K562 (cell line): ENCODE measurements at regions not wholly inside any gene's neighbourhood (a gene's known extent, or its start where the extent isn't known, plus 50 kb on each side); places are given as distances from the start of the nearest gene placed in this dataset.

Experiments
- ATAC-seq: fragments of 200-7000 bp; cut with Tn5 transposase; 3 replicates; pipeline ENCODE4 v1.9.1; 2020; ENCODE audit warnings: moderate library complexity
- BruUV-seq: library from RNA; stranded (reverse); fragments of 400-500 nt; replicated peaks from 2 replicates; lab custom pipeline; 2021; lab: Mats Ljungman, UMichigan
- CTCF ChIA-PET: fragments of 300-600 bp; formaldehyde crosslinking; extraction: SDS; loops from one replicate; lab custom pipeline; 2021; ENCODE audit warnings: low intra/inter-chr PET ratio; lab: Yijun Ruan, JAX
- POLR2A ChIA-PET: fragments of 300-600, 350-650 bp; sonication (Branson Sonifier 250); formaldehyde crosslinking; extraction: SDS; loops from one replicate; lab custom pipeline; 2021; ENCODE audit warnings: antibody characterized with exemption, inconsistent platforms; lab: Yijun Ruan, JAX
- DNase-seq, 4 experiments: peaks; one replicate each; pipeline versions ENCODE4 v3.0.0 to v3.0.0-alpha.2; 2011 to 2018; ENCODE audit warnings: low spot score in 3 of 4, mixed read lengths in 3 of 4; ENCODE audit errors: extremely low read depth in 1 of 4
- FAIRE-seq: peaks from 2 replicates; lab custom pipeline; 2011; peaks lifted over from hg19 to GRCh38; lab: Jason Lieb, UNC
- H2AFZ ChIP-seq: 2 replicates; pipeline ENCODE4 v1.6.0; 2011; ENCODE audit warnings: low read depth, low read length, control low read depth, inconsistent platforms
- H3K27ac ChIP-seq: fragments of 200-600 bp; 3 replicates; pipeline ENCODE4 v1.8.0; 2011; ENCODE audit warnings: low read depth, mild to moderate bottlenecking, control low read depth, inconsistent platforms, low read length, moderate library complexity, mixed read lengths; ENCODE audit errors: extremely low read depth
- H3K27me3 ChIP-seq, 2 experiments: fragments of 300-600 bp in 1 of 2; 2 replicates in 1 of 2; 3 replicates in 1 of 2; pipeline versions ENCODE4 v1.6.0 to v1.8.0; 2011; ENCODE audit warnings: inconsistent platforms in 2 of 2, low read length in 2 of 2, mild to moderate bottlenecking in 1 of 2, mixed read lengths in 1 of 2, moderate library complexity in 1 of 2; ENCODE audit not compliant: control insufficient read depth in 2 of 2, insufficient read depth in 2 of 2
- H3K36me3 ChIP-seq: fragments of 300-600 bp; 3 replicates; pipeline ENCODE4 v1.8.0; 2011; ENCODE audit warnings: mild to moderate bottlenecking, low read length, inconsistent platforms; ENCODE audit not compliant: control insufficient read depth, insufficient read depth
- H3K4me1 ChIP-seq, 2 experiments: fragments of 200-600 bp in 1 of 2; replicated peaks in 1 of 2; 2 replicates in 1 of 2; 3 replicates in 1 of 2; pipeline versions ENCODE4 v1.5.1 to v1.8.0; 2011; ENCODE audit warnings: inconsistent platforms in 2 of 2, low read length in 2 of 2, mild to moderate bottlenecking in 1 of 2, mixed read lengths in 1 of 2, moderate library complexity in 1 of 2; ENCODE audit not compliant: control insufficient read depth in 2 of 2, insufficient read depth in 2 of 2
- H3K4me2 ChIP-seq: 2 replicates; pipeline ENCODE4 v1.6.1; 2011; ENCODE audit warnings: low read length, control low read depth, inconsistent platforms, mixed read lengths; ENCODE audit not compliant: insufficient read depth
- H3K4me3 ChIP-seq: fragments of 200-600 bp; sonication (generic), shearing (Covaris generic); 2 replicates; pipeline ENCODE4 v1.5.1; 2016; ENCODE audit warnings: control low read depth, inconsistent platforms
- H3K79me2 ChIP-seq: fragments of 200-600 bp; 3 replicates; pipeline ENCODE4 v1.8.0; 2011; ENCODE audit warnings: low read length, inconsistent platforms; ENCODE audit not compliant: control insufficient read depth, insufficient read depth
- H3K9ac ChIP-seq, 2 experiments: 2 replicates each; pipeline versions ENCODE4 v1.6.0 to v1.6.1; 2011; ENCODE audit warnings: low read depth in 2 of 2, low read length in 2 of 2, control low read depth in 1 of 2, inconsistent platforms in 1 of 2, mild to moderate bottlenecking in 1 of 2, mixed read lengths in 1 of 2; ENCODE audit not compliant: insufficient read depth in 1 of 2
- H3K9me1 ChIP-seq: one replicate; pipeline ENCODE4 v1.6.0; 2011; ENCODE audit warnings: inconsistent platforms, mild to moderate bottlenecking, low read length, moderate library complexity; ENCODE audit not compliant: control insufficient read depth, insufficient read depth
- H3K9me3 ChIP-seq: replicated peaks from 2 replicates; pipeline ENCODE4 v1.5.1; 2011; ENCODE audit warnings: low read depth, low read length, inconsistent platforms; ENCODE audit not compliant: control insufficient read depth, insufficient read depth
- H4K20me1 ChIP-seq: replicated peaks from 2 replicates; pipeline ENCODE4 v1.6.1; 2011; ENCODE audit warnings: low read length, inconsistent platforms, mixed read lengths; ENCODE audit not compliant: control insufficient read depth, insufficient read depth
- BHLHE40 ChIP-seq: IDR thresholded peaks from 2 replicates; pipeline ENCODE4 v1.6.1; 2011; ENCODE audit warnings: low read length, improper control_type of control experiment
- MEIS2 ChIP-seq: fragments of 450-650 bp; IDR thresholded peaks from 2 replicates; pipeline ENCODE4 v1.6.1; 2014; ENCODE audit warnings: mild to moderate bottlenecking; ENCODE audit not compliant: partially characterized antibody
- RAD21 ChIP-seq, 2 experiments: fragments of 250-450 bp in 1 of 2; fragments of 450-650 bp in 1 of 2; sonication (Bioruptor Pico) in 1 of 2; formaldehyde crosslinking in 1 of 2; IDR thresholded peaks in 1 of 2; conservative IDR thresholded peaks in 1 of 2; 2 replicates each; pipeline versions ENCODE4 v1.4.0 to v1.8.0; 2020 to 2022; ENCODE audit warnings: mild to moderate bottlenecking in 2 of 2, moderate library complexity in 1 of 2
- SLC30A9 ChIP-seq: fragments of 250-450 bp; sonication (Bioruptor Pico); IDR thresholded peaks from 2 replicates; pipeline ENCODE4 v1.8.0; 2022; ENCODE audit warnings: mild to moderate bottlenecking, moderate library complexity
- SPI1 ChIP-seq: IDR thresholded peaks from 2 replicates; pipeline ENCODE4 v1.6.1; 2011; ENCODE audit warnings: low read depth, low read length, control low read depth, borderline replicate concordance
- ZNF444 ChIP-seq: fragments of 250-450 bp; sonication (Bioruptor Pico); IDR thresholded peaks from 2 replicates; pipeline ENCODE4 v1.4.0; 2020; ENCODE audit warnings: mild to moderate bottlenecking, moderate library complexity
- WGBS: fragments of 100-300 bp; shearing (Covaris generic); methylation state at CpG from one replicate; pipeline ENCODE4 v1.1.6; 2016; ENCODE audit warnings: low coverage, mixed read lengths; ENCODE audit not compliant: insufficient coverage; ENCODE audit errors: missing lambda C conversion rate; 5-methylcytosine and 5-hydroxymethylcytosine counted together
- in situ Hi-C: fragments of 300-500 bp; cut with MboI; formaldehyde crosslinking; loops from 4 replicates; pipeline ENCODE4 v1.15.0; 2018; ENCODE audit warnings: inconsistent platforms, mixed read lengths
- intact Hi-C: fragments of 100-400 bp; cut with micrococcal nuclease; formaldehyde crosslinking; loops from 2 replicates; pipeline ENCODE4 v1.14.2; 2022
- TF ChIP-seq, protein P1 (sequence below), 3 experiments: IDR thresholded peaks in 2 of 3; conservative IDR thresholded peaks in 1 of 3; 2 replicates each; pipeline ENCODE4 v1.5.1; 2011 to 2012; ENCODE audit warnings: low read length in 3 of 3, mild to moderate bottlenecking in 3 of 3, control low read depth in 2 of 3, improper control_type of control experiment in 1 of 3, inconsistent platforms in 1 of 3, low read depth in 1 of 3, mixed read lengths in 1 of 3, moderate library complexity in 1 of 3; ENCODE audit not compliant: insufficient read depth in 2 of 3

DNA sequence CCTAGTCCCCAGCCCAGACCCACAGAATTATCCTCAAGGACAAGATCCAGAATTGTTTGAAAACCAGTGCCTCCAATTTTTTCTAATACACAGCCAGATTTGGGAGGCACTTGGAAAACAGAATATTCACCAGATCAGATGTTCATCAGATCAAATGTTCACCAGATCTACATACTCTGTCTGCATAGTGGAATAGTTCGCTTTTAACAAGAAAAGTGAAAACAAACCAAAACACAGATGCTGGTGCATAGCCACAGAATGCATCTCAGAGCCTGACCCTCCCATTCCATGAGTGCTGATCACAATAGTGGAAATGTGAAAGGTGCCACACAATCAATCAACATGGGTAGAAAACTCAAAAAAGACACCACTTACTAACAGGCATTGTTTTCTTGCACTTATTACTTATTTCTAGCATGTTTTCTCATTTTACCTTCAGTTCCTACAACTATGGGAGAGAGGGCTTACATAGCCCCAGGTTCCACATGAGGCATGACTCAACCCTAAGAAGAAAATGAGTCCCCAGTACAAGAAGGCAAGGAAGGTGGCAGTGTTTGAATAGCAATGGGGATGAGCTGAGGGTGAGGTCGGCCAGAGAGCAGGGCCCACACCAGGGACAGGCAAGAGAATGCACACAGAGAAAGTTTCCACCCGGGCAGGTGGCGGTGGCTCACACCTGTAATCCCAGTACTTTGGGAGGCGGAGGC lies 432.7 kb upstream of the NFE2L3 start:
- no peak for TF ChIP-seq SLC30A9 (CRISPR knock-in tag)
- TF ChIP-seq BHLHE40: no peak
- TF ChIP-seq ZNF444: no peak
- TF ChIP-seq RAD21 (CRISPR knock-in tag; conservative IDR thresholded peaks at IDR 0.05 in 1 of 2, IDR thresholded peaks at IDR 0.05 in 1 of 2): peak in 1 of 2 experiments; percentile 15; a peak in 1 of 4 replicates
- Histone ChIP-seq H3K4me3 (no peak overlapping the region), H2AFZ (no peak overlapping the region), H3K36me3 (no peaks in the 10 kb centered on the region), H3K9me1 (no peaks in the 10 kb centered on the region), H3K27ac (no peak overlapping the region), H3K4me2 (no peak overlapping the region), H3K4me1 (no peaks in the 10 kb centered on the region), H3K9ac (no peak overlapping the region), H3K9me3 (no peaks in the 10 kb centered on the region), H3K79me2 (no peaks in the 10 kb centered on the region), H4K20me1 (no peaks in the 10 kb centered on the region), H3K27me3 (peaks cover 7 to 9% of the 10 kb centered on the region in 2 experiments; a peak in 4 of 5 replicates)
- WGBS: 4% methylated on average over 5 of the region's 5 CpGs
- DNase-seq (no peak), ATAC-seq (no peak), FAIRE-seq (no peak)
- in situ Hi-C loops (no loop called here), intact Hi-C loops (no loop called here)
- ChIA-PET POLR2A (interaction anchor here (3.2 kb wide), 1 partner anchor 11 kb away, joined by 9 read pairs; no protein-coding TSS in a partner anchor), CTCF (no interaction called here)
- BruUV-seq: no TSS peak

DNA sequence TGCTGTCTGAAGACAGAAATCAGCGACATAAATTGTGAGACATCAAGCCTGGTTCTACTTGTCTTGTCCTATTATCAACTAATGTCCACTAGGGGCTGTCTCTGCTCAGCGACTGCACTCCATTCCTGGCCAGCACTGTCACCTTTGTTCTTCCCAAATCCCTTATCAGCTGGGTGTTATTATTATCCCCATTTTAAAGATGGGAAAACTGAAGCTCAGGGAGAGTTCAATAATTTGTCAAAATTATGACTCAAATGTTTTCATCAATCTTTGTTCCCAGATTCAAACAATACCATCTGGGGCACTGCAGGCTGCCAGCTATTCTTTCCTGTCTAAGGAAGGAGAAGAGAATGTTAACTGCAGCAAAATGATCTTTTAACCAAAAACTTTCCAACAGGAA lies 431.6 kb upstream of the NFE2L3 start:
- Histone ChIP-seq H2AFZ (no peak overlapping the region), H3K36me3 (no peaks in the 10 kb centered on the region), H3K27me3 (peaks cover 7 to 12% of the 10 kb centered on the region in 2 experiments; a peak in 4 of 5 replicates), H3K4me1 (no peaks in the 10 kb centered on the region), H3K9ac (no peak overlapping the region), H3K27ac (no peak overlapping the region), H3K9me1 (no peaks in the 10 kb centered on the region), H3K4me3 (no peak overlapping the region), H3K4me2 (no peak overlapping the region), H3K79me2 (no peaks in the 10 kb centered on the region), H4K20me1 (no peaks in the 10 kb centered on the region), H3K9me3 (no peaks in the 10 kb centered on the region)
- peak in 3 of 4 experiments; percentile 17 to 20 (median 18) for DNase-seq
- ChIA-PET POLR2A (interaction anchor here (3.2 kb wide), 1 partner anchor 12 kb away, joined by 9 read pairs; no protein-coding TSS in a partner anchor), CTCF (no interaction called here)
- TF ChIP-seq SPI1 (no peak), MEIS2 (peak; percentile 20), RAD21 (CRISPR knock-in tag; conservative IDR thresholded peaks at IDR 0.05 in 1 of 2, IDR thresholded peaks at IDR 0.05 in 1 of 2) (peak; percentile 53 to 78)
- TF ChIP-seq, protein P1, sequence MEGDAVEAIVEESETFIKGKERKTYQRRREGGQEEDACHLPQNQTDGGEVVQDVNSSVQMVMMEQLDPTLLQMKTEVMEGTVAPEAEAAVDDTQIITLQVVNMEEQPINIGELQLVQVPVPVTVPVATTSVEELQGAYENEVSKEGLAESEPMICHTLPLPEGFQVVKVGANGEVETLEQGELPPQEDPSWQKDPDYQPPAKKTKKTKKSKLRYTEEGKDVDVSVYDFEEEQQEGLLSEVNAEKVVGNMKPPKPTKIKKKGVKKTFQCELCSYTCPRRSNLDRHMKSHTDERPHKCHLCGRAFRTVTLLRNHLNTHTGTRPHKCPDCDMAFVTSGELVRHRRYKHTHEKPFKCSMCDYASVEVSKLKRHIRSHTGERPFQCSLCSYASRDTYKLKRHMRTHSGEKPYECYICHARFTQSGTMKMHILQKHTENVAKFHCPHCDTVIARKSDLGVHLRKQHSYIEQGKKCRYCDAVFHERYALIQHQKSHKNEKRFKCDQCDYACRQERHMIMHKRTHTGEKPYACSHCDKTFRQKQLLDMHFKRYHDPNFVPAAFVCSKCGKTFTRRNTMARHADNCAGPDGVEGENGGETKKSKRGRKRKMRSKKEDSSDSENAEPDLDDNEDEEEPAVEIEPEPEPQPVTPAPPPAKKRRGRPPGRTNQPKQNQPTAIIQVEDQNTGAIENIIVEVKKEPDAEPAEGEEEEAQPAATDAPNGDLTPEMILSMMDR (IDR thresholded peaks at IDR 0.05 in 2 of 3, conservative IDR thresholded peaks at IDR 0.05 in 1 of 3; ENCODE audit: insufficient read depth in 2 of 3, low read depth in 1 of 3, low read length in 3 of 3): peak; percentile 45 to 62 (median 61)
- in situ Hi-C loops: no loop called here
- FAIRE-seq: no peak
- ATAC-seq: peak; percentile 79
- 3% methylated on average over 2 of the region's 2 CpGs for WGBS
- BruUV-seq: no TSS peak
- intact Hi-C loops: loop anchor here (1.0 kb wide), 1 partner anchor 131 kb away; no protein-coding TSS in a partner anchor
